ENCODE measurements at regions not wholly inside any gene's neighbourhood (a gene's known extent, or its start where the extent isn't known, plus 50 kb on each side); places are given as distances from the start of the nearest gene placed in this dataset.

DNA sequence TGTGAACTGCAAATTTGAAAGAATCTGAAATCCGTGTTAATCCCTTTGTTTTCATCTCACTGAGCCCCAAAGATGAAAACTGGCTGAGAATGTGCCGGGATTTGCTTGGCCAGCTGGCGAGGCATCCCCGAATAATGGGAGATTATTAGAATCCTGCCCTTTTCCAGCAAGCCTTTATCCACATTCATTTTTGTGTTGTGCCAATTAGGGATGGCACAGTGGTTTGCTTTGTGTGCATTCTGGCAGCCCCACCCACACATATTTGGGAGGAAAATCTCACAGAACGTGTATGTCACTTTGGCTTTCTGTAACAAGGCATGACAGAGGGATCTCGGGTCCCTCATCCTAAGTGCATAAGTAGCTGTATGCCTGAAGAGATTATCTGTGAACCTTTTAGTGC is 405.8 kb upstream of the FAM98A start:
- ChIA-PET CTCF (no interaction called here), POLR2A (ENCODE audit: low non-redundant PET) (no interaction called here)
- DNase-seq (ENCODE audit: low spot score): no peak
- TF ChIP-seq, protein P1, sequence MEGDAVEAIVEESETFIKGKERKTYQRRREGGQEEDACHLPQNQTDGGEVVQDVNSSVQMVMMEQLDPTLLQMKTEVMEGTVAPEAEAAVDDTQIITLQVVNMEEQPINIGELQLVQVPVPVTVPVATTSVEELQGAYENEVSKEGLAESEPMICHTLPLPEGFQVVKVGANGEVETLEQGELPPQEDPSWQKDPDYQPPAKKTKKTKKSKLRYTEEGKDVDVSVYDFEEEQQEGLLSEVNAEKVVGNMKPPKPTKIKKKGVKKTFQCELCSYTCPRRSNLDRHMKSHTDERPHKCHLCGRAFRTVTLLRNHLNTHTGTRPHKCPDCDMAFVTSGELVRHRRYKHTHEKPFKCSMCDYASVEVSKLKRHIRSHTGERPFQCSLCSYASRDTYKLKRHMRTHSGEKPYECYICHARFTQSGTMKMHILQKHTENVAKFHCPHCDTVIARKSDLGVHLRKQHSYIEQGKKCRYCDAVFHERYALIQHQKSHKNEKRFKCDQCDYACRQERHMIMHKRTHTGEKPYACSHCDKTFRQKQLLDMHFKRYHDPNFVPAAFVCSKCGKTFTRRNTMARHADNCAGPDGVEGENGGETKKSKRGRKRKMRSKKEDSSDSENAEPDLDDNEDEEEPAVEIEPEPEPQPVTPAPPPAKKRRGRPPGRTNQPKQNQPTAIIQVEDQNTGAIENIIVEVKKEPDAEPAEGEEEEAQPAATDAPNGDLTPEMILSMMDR (conservative IDR thresholded peaks at IDR 0.05; ENCODE audit: low read depth): no peak
- no peak overlapping the region for H3K27ac ChIP-seq

DNA sequence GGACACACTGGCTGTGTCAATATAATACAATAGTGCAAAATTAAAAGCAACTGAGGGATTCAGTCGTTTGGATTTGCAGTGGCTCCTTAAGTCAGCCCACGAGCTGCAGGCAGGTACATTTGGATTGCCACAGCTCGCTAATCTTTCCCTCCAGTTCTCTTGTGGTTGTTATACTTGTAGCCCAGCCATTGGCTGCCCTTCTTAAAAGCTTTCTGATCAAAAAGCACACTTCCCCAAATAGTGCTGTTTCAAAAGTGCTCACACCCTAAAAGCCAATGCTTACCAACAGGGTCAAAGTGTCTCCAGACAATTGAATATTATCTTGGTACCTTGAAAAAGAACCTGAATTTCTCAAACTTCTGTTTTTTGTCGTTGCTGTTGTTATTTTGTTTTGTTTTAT is 404.7 kb upstream of the FAM98A start:
- H3K27ac ChIP-seq: no peak overlapping the region
- no peak for DNase-seq (ENCODE audit: low spot score)
- POLR2A ChIA-PET (ENCODE audit: low non-redundant PET): no interaction called here
- TF ChIP-seq, protein P1 (conservative IDR thresholded peaks at IDR 0.05; ENCODE audit: low read depth): no peak
- CTCF ChIA-PET: interaction anchor here (1.6 kb wide), 1 partner anchor 9 kb away, joined by 5 read pairs; no protein-coding TSS in a partner anchor

DNA sequence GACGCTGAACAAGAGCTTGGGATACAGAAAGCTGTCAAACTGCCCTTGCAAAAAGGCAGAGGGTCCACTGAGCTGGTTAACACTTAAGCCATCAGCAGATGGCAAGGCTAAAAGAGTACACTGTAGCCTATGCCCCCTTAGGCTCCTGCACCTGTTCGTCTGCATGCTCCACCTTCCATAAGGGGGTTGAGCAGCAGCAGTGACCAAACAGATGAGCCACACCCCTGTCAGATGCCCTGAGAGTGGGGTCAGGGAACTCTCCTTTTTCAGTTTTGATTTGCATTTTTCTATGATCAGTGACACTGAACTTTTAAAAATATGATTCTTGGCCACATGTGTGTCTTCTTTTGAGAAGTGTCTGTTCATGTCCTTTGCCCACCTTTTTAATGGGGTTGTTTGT is 402.5 kb upstream of the FAM98A start:
- DNase-seq (ENCODE audit: low spot score): no peak
- TF ChIP-seq, protein P1 (conservative IDR thresholded peaks at IDR 0.05; ENCODE audit: low read depth): no peak
- POLR2A ChIA-PET (ENCODE audit: low non-redundant PET): no interaction called here
- CTCF ChIA-PET: no interaction called here
- H3K27ac ChIP-seq: no peak overlapping the region

DNA sequence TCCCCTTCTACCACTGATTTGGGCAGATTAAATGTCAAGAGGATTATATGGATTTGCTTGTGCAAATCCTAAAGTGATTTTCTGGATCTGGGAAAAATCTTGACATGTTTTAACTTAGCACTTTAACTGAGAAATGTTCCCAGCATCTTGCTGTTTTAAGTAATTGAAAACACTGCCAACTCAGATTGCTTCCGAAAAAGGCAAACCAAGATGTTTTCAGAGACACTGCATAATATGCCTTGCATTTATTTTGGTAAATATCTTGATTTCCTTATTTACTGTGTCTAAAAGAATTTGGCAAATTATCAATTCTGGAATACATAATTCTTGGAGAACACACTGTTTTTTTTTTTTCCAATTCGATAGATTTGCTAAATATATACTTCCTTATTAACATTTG is 385.0 kb upstream of the FAM98A start:
- no peak overlapping the region for H3K27ac ChIP-seq
- ChIA-PET CTCF (interaction anchor here (0.6 kb wide), 2 partner anchors 58 to 61 kb away, joined by 3 read pairs; no protein-coding TSS in a partner anchor), POLR2A (ENCODE audit: low non-redundant PET) (no interaction called here)
- TF ChIP-seq, protein P1 (conservative IDR thresholded peaks at IDR 0.05; ENCODE audit: low read depth): no peak
- DNase-seq (ENCODE audit: low spot score): no peak

DNA sequence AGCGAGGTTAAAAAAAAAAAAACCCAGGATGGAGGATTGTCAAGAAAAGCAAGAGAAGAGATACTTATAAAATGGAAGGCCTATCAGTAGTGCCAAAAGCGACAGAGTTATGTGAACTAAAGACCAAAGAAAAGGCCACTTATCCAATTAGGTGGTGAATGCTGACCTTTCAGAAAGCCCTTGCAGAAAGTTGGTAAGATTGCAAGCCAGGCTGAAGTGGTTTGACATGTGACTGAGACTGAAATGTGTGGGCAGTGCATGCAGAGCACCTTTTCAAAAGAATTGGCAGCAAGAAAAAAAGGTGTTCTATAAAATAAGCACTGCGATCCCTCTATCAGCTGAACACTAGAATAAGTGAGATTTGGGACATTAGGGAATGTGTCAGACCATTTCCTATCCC is 379.4 kb upstream of the FAM98A start:
- DNase-seq (ENCODE audit: low spot score): no peak
- ChIA-PET CTCF (no interaction called here), POLR2A (ENCODE audit: low non-redundant PET) (no interaction called here)
- TF ChIP-seq, protein P1 (conservative IDR thresholded peaks at IDR 0.05; ENCODE audit: low read depth): no peak
- H3K27ac ChIP-seq: no peak overlapping the region

DNA sequence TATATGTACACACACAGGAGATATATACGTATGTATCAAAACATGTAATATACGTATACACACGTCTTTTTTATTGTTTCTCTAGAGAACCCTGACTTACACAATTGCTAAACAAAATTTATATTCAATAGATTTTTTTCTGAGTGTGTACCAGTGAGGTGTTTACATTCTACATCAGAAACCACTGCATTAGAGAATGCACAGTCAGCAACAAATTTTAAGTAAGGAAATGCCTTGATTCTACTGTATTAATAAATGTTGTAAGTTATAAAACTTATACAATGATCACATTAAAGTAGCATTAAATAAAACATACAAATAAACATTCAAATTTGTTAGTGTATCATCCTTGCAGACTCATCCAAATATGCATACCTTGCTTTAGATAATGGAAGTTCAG is 376.4 kb upstream of the FAM98A start:
- POLR2A ChIA-PET (ENCODE audit: low non-redundant PET): no interaction called here
- TF ChIP-seq, protein P1 (conservative IDR thresholded peaks at IDR 0.05; ENCODE audit: low read depth): no peak
- CTCF ChIA-PET: no interaction called here
- DNase-seq (ENCODE audit: low spot score): no peak
- H3K27ac ChIP-seq: no peak overlapping the region

DNA sequence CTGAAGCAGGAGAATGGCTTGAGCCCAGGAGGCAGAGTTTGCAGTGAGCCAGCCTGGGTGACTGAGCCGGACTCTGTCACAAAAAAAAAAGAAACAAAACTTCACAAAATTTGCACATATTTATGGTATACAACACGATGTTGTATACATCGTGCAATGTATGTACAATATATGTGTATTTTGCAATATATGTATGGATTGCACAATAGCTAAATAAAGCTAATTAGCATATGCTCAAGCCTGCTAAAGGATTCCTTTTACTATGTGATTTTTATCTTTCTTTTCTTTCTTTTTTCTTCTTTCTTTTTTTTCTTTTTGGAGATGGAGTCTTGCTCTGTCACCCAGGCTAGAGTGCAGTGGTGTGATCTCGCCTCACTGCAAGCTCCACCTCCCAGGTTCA is 368.0 kb upstream of the FAM98A start:
- ChIA-PET CTCF (no interaction called here), POLR2A (ENCODE audit: low non-redundant PET) (no interaction called here)
- H3K27ac ChIP-seq: no peak overlapping the region
- TF ChIP-seq, protein P1 (conservative IDR thresholded peaks at IDR 0.05; ENCODE audit: low read depth): no peak
- DNase-seq (ENCODE audit: low spot score): no peak
